ENCODE measurements at regions not wholly inside any gene's neighbourhood (a gene's known extent, or its start where the extent isn't known, plus 50 kb on each side); places are given as distances from the start of the nearest gene placed in this dataset.

- CTCF ChIA-PET = no interaction called here
- FAIRE-seq (no peak), DNase-seq (ENCODE audit: low read depth, low spot score) (no peak)
- Histone ChIP-seq H3K4me3 (replicated peaks in 1 of 3; ENCODE audit: insufficient read depth in 1 of 3, low read depth in 1 of 3, low read length in 3 of 3) (no peak overlapping the region), H3K27ac (ENCODE audit: insufficient read depth, low read depth, low read length) (no peak overlapping the region), H3K4me2 (ENCODE audit: insufficient read depth, low read length) (no peak overlapping the region), H3K9ac (replicated peaks; ENCODE audit: extremely low read depth, insufficient read depth, low read length) (no peak overlapping the region), H3K9me1 (replicated peaks; ENCODE audit: control insufficient read depth, extremely low read depth, insufficient read depth, low read length) (no peaks in the 10 kb centered on the region), H3K9me3 (replicated peaks; ENCODE audit: control insufficient read depth, insufficient read depth, low read length) (no peaks in the 10 kb centered on the region), H3K36me3 (ENCODE audit: control insufficient read depth in 2 of 2, extremely low read depth in 1 of 2, insufficient read depth in 2 of 2, low read length in 2 of 2) (no peaks in the 10 kb centered on the region), H3K4me1 (ENCODE audit: control insufficient read depth, extremely low read depth, insufficient read depth, low read length) (no peaks in the 10 kb centered on the region), H2AFZ (ENCODE audit: low read depth, low read length) (no peak overlapping the region), H3K27me3 (ENCODE audit: control insufficient read depth in 2 of 2, insufficient read depth in 2 of 2, low read length in 2 of 2) (no peaks in the 10 kb centered on the region), H3K79me2 (ENCODE audit: control insufficient read depth, insufficient read depth, low read length) (no peaks in the 10 kb centered on the region), H4K20me1 (replicated peaks; ENCODE audit: control insufficient read depth, extremely low read depth, insufficient read depth, low read length) (no peaks in the 10 kb centered on the region)
- BruUV-seq (replicated peaks) = no TSS peak
- POLR2A ChIA-PET = no interaction called here
- TF ChIP-seq GATA2 (IDR thresholded peaks at IDR 0.05; ENCODE audit: insufficient read depth, insufficient read length, low read depth, low read length) (no peak), JUN (IDR thresholded peaks at IDR 0.05; ENCODE audit: borderline replicate concordance, insufficient read depth, insufficient read length, low read depth) (no peak), MAX (IDR thresholded peaks at IDR 0.05; ENCODE audit: insufficient read depth, insufficient read length) (no peak), FOS (IDR thresholded peaks at IDR 0.05; ENCODE audit: borderline replicate concordance, insufficient read depth, low read length) (no peak), POLR2A (IDR thresholded peaks at IDR 0.05; ENCODE audit: low read depth, low read length) (no peak), EZH2 (IDR thresholded peaks at IDR 0.05; ENCODE audit: borderline replicate concordance, low read depth, low read length, severe bottlenecking) (no peak), POLR2AphosphoS5 (IDR thresholded peaks at IDR 0.05; ENCODE audit: insufficient read depth, low read depth, low read length) (no peak), CTCF (IDR thresholded peaks at IDR 0.05; ENCODE audit: extremely low read depth in 1 of 2, insufficient read depth in 1 of 2, low read depth in 1 of 2, low read length in 2 of 2) (no peak), MYC (IDR thresholded peaks at IDR 0.05; ENCODE audit: low read depth, low read length) (no peak)
- dilution Hi-C loops (cut with MboI; ENCODE audit: extremely low pct_ligation_motif_present, low sequenced_read_pairs) = no loop called here
- intact Hi-C loops (cut with micrococcal nuclease) = no loop called here
Observed at GRCh38 chr5:5617024-5617423, 194.5 kb downstream of the ICE1 start.
